H1 (cell line): ENCODE measurements at regions not wholly inside any gene's neighbourhood (a gene's known extent, or its start where the extent isn't known, plus 50 kb on each side); places are given as distances from the start of the nearest gene placed in this dataset.

Experiments used
- CTCF ChIA-PET: fragments of 300-600 bp; sonication (Branson Sonifier 250); formaldehyde crosslinking; loops from one replicate; lab custom pipeline; 2021; ENCODE audit not compliant: partially characterized antibody; lab: Charles Lee
- POLR2A ChIA-PET: fragments of 300-600 bp; sonication (Branson Sonifier 250); formaldehyde crosslinking; loops from one replicate; lab custom pipeline; 2021; ENCODE audit warnings: inconsistent platforms; ENCODE audit not compliant: partially characterized antibody; lab: Charles Lee
- DNase-seq, 2 experiments: peaks; one replicate each; pipeline versions ENCODE4 v3.0.0 to v3.0.0-alpha.2; 2010 to 2022; ENCODE audit warnings: low spot score in 2 of 2, low read depth in 1 of 2, mixed read lengths in 1 of 2
- FAIRE-seq: peaks from 2 replicates; lab custom pipeline; 2011; peaks lifted over from hg19 to GRCh38; lab: Jason Lieb, UNC
- H2AFZ ChIP-seq: 2 replicates; pipeline ENCODE4 v1.8.1; 2012; ENCODE audit warnings: low read length, inconsistent platforms
- H2AK5ac ChIP-seq: 2 replicates; pipeline ENCODE4 v1.6.1; 2013; ENCODE audit warnings: low read depth, low read length
- H2BK120ac ChIP-seq: replicated peaks from 2 replicates; pipeline ENCODE3; 2013; ENCODE audit warnings: low read depth, low read length, inconsistent platforms
- H2BK12ac ChIP-seq: 2 replicates; pipeline ENCODE4 v1.6.1; 2013; ENCODE audit warnings: low read depth, low read length
- H2BK15ac ChIP-seq: 2 replicates; pipeline ENCODE4 v1.6.1; 2013; ENCODE audit warnings: low read length
- H2BK20ac ChIP-seq: 2 replicates; pipeline ENCODE4 v1.6.1; 2013; ENCODE audit warnings: low read length
- H2BK5ac ChIP-seq: 2 replicates; pipeline ENCODE4 v1.6.1; 2013; ENCODE audit warnings: low read depth, low read length
- H3K14ac ChIP-seq: 2 replicates; pipeline ENCODE4 v1.6.1; 2013; ENCODE audit warnings: inconsistent platforms; ENCODE audit not compliant: insufficient read length
- H3K18ac ChIP-seq: 2 replicates; pipeline ENCODE4 v1.6.1; 2013; ENCODE audit warnings: low read length; ENCODE audit errors: extremely low read depth
- H3K23ac ChIP-seq: 2 replicates; pipeline ENCODE4 v1.6.1; 2013; ENCODE audit warnings: inconsistent platforms; ENCODE audit not compliant: insufficient read length
- H3K23me2 ChIP-seq: 2 replicates; pipeline ENCODE4 v1.6.1; 2013; ENCODE audit warnings: low read depth, low read length
- H3K27ac ChIP-seq: 2 replicates; pipeline ENCODE4 v1.6.1; 2011; ENCODE audit warnings: low read depth, low read length, inconsistent platforms
- H3K27me3 ChIP-seq, 4 experiments: replicated peaks in 1 of 4; 1 replicate in 1 of 4; 2 replicates in 3 of 4; pipeline versions ENCODE4 v1.6.1 to v1.8.1; 2011 to 2013; ENCODE audit warnings: low read length in 3 of 4, mild to moderate bottlenecking in 3 of 4, inconsistent platforms in 2 of 4, mixed read lengths in 2 of 4, moderate library complexity in 1 of 4; ENCODE audit not compliant: control insufficient read depth in 3 of 4, insufficient read depth in 3 of 4; ENCODE audit errors: extremely low read depth in 1 of 4
- H3K36me3 ChIP-seq, 4 experiments: 2 replicates each; pipeline versions ENCODE4 v1.6.1 to v1.8.1; 2011 to 2013; ENCODE audit warnings: mild to moderate bottlenecking in 4 of 4, low read length in 3 of 4, moderate library complexity in 2 of 4, control low read depth in 1 of 4, inconsistent platforms in 1 of 4; ENCODE audit not compliant: insufficient read depth in 4 of 4, control insufficient read depth in 2 of 4
- H3K4ac ChIP-seq: replicated peaks from 2 replicates; pipeline ENCODE3; 2013; ENCODE audit warnings: low read length, low read depth, mixed read lengths, inconsistent platforms; ENCODE audit not compliant: insufficient read length
- H3K4me1 ChIP-seq, 4 experiments: replicated peaks in 1 of 4; 1 replicate in 1 of 4; 2 replicates in 3 of 4; pipeline versions ENCODE4 v1.6.1 to v1.8.1; 2011 to 2013; ENCODE audit warnings: low read length in 3 of 4, inconsistent platforms in 2 of 4, mixed read lengths in 1 of 4; ENCODE audit not compliant: insufficient read depth in 4 of 4, control insufficient read depth in 3 of 4
- H3K4me2 ChIP-seq, 2 experiments: 2 replicates each; pipeline versions ENCODE4 v1.6.1 to v1.8.1; 2011 to 2013; ENCODE audit warnings: low read depth in 2 of 2, low read length in 2 of 2, control low read depth in 1 of 2, inconsistent platforms in 1 of 2, mild to moderate bottlenecking in 1 of 2; ENCODE audit not compliant: insufficient read depth in 1 of 2
- H3K4me3 ChIP-seq, 4 experiments: fragments of 200-600, 300-600 bp in 1 of 4; sonication (generic), shearing (Covaris generic), sonication (Bioruptor Twin) in 1 of 4; 2 replicates each; pipeline versions ENCODE4 v1.5.1 to v1.8.1; 2011 to 2016; ENCODE audit warnings: low read length in 4 of 4, low read depth in 3 of 4, control low read depth in 2 of 4, inconsistent platforms in 2 of 4, mild to moderate bottlenecking in 2 of 4, mixed read lengths in 1 of 4, moderate library complexity in 1 of 4; ENCODE audit not compliant: insufficient read depth in 2 of 4; ENCODE audit errors: extremely low read depth in 1 of 4
- H3K56ac ChIP-seq: replicated peaks from 2 replicates; pipeline ENCODE3; 2013; ENCODE audit warnings: low read depth, mild to moderate bottlenecking, mixed read lengths, low read length, inconsistent platforms; ENCODE audit not compliant: insufficient read length
- H3K79me1 ChIP-seq: 2 replicates; pipeline ENCODE4 v1.6.1; 2013; ENCODE audit warnings: low read depth, low read length, control low read depth
- H3K79me2 ChIP-seq, 2 experiments: 2 replicates each; pipeline versions ENCODE4 v1.6.1 to v1.8.1; 2012 to 2013; ENCODE audit warnings: low read length in 2 of 2, mild to moderate bottlenecking in 2 of 2, inconsistent platforms in 1 of 2; ENCODE audit not compliant: insufficient read depth in 2 of 2, control insufficient read depth in 1 of 2
- H3K9ac ChIP-seq, 4 experiments: replicated peaks in 1 of 4; 1 replicate in 1 of 4; 2 replicates in 3 of 4; pipeline versions ENCODE4 v1.6.1 to v1.8.1; 2011 to 2013; ENCODE audit warnings: low read depth in 3 of 4, low read length in 3 of 4, control low read depth in 2 of 4, mild to moderate bottlenecking in 2 of 4, moderate library complexity in 2 of 4, inconsistent platforms in 1 of 4; ENCODE audit errors: extremely low read depth in 1 of 4
- H3K9me3 ChIP-seq, 2 experiments: 2 replicates each; pipeline versions ENCODE4 v1.6.1 to v1.8.1; 2012 to 2013; ENCODE audit warnings: mild to moderate bottlenecking in 2 of 2, moderate library complexity in 2 of 2, control low read depth in 1 of 2, inconsistent platforms in 1 of 2, low read depth in 1 of 2, low read length in 1 of 2, mixed read lengths in 1 of 2; ENCODE audit not compliant: insufficient read depth in 2 of 2
- H4K20me1 ChIP-seq, 2 experiments: replicated peaks in 1 of 2; 2 replicates each; pipeline versions ENCODE3 to v1.8.1; 2011 to 2013; ENCODE audit warnings: inconsistent platforms in 2 of 2, low read length in 2 of 2, mild to moderate bottlenecking in 1 of 2; ENCODE audit not compliant: insufficient read depth in 2 of 2, control insufficient read depth in 1 of 2
- H4K5ac ChIP-seq: 2 replicates; pipeline ENCODE4 v1.6.1; 2013; ENCODE audit warnings: low read length, low read depth, mixed read lengths, inconsistent platforms; ENCODE audit not compliant: insufficient read length
- H4K8ac ChIP-seq: 2 replicates; pipeline ENCODE4 v1.8.0; 2013; ENCODE audit warnings: mild to moderate bottlenecking, moderate library complexity, low read length, inconsistent platforms; ENCODE audit not compliant: insufficient read depth; ENCODE audit errors: extremely low read depth
- H4K91ac ChIP-seq: replicated peaks from 2 replicates; pipeline ENCODE3; 2013; ENCODE audit warnings: low read length, mixed read lengths, inconsistent platforms; ENCODE audit not compliant: insufficient read length
- CBX5 ChIP-seq: fragments of 300-800, 300-1000 bp; sonication (generic); IDR thresholded peaks from 2 replicates; pipeline ENCODE4 v1.7.1; 2016; ENCODE audit warnings: antibody characterized with exemption, low read length, low read depth
- GTF2F1 ChIP-seq: IDR thresholded peaks from 2 replicates; pipeline ENCODE4 v1.6.1; 2012; ENCODE audit warnings: low read depth, low read length, improper control_type of control experiment, borderline replicate concordance
- HDAC6 ChIP-seq: IDR thresholded peaks from one replicate; pipeline ENCODE4 v1.7.1; 2012; ENCODE audit warnings: low read depth, mild to moderate bottlenecking, inconsistent platforms, low read length, moderate library complexity
- KDM1A ChIP-seq: fragments of 200-600, 300-600 bp; sonication (generic); IDR thresholded peaks from 2 replicates; pipeline ENCODE4 v1.7.1; 2016; ENCODE audit warnings: mild to moderate bottlenecking, low read length, borderline replicate concordance
- SAP30 ChIP-seq: fragments of 300-600 bp; sonication (generic); IDR thresholded peaks from 2 replicates; pipeline ENCODE4 v1.7.1; 2012; ENCODE audit warnings: low read length, moderate library complexity, mild to moderate bottlenecking, inconsistent platforms; ENCODE audit not compliant: insufficient read depth, insufficient replicate concordance
- SP1 ChIP-seq: IDR thresholded peaks from 2 replicates; pipeline ENCODE4 v1.6.1; 2011; ENCODE audit warnings: low read depth, low read length
- WGBS, 2 experiments: shearing (Covaris generic) in 1 of 2; methylation state at CpG; one replicate each; pipeline versions ENCODE4 v1.1.6 to v1.1.7; 2013 to 2015; ENCODE audit warnings: low lambda C conversion rate in 2 of 2, mixed read lengths in 2 of 2, inconsistent platforms in 1 of 2, low coverage in 1 of 2, missing lambda C conversion rate in 1 of 2; ENCODE audit not compliant: insufficient replicate concordance in 2 of 2, insufficient coverage in 1 of 2, insufficient read length in 1 of 2; ENCODE audit errors: extremely low coverage in 1 of 2, missing lambda C conversion rate in 1 of 2; 5-methylcytosine and 5-hydroxymethylcytosine counted together

DNA sequence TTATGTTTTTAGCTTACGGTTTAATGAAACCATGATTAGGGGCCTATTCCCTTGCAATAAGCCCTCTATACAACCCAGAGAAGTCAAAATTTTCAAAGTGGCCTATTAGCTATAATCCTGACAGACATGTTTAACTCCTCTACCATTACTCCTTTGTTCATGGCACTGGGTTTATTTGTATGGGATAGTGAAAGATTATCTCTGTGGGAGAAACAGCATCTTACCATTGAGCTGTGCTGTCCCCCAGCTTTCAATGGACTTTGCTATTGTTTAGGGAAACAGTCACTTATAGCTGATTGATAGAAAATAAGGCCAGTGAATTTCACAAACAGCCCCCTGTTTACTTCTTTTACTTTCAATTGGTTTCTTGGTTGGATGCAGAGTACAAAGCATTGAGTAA is 675.2 kb upstream of the GCFC2 start:
- Histone ChIP-seq H4K8ac (no peak overlapping the region), H3K9ac (no peak overlapping the region), H3K4ac (no peak overlapping the region), H2BK120ac (no peak overlapping the region), H2AK5ac (no peak overlapping the region), H3K4me2 (no peak overlapping the region), H3K27me3 (no peaks in the 10 kb centered on the region), H4K5ac (no peak overlapping the region), H2BK12ac (no peak overlapping the region), H3K79me1 (no peaks in the 10 kb centered on the region), H3K36me3 (no peaks in the 10 kb centered on the region), H3K9me3 (no peaks in the 10 kb centered on the region), H4K20me1 (no peaks in the 10 kb centered on the region), H3K4me3 (no peak overlapping the region), H2AFZ (no peak overlapping the region), H2BK5ac (no peak overlapping the region), H3K79me2 (no peaks in the 10 kb centered on the region), H2BK15ac (no peak overlapping the region), H3K4me1 (no peaks in the 10 kb centered on the region), H2BK20ac (no peak overlapping the region), H3K14ac (no peak overlapping the region), H3K23me2 (no peaks in the 10 kb centered on the region), H3K23ac (no peak overlapping the region), H4K91ac (no peak overlapping the region), H3K56ac (no peak overlapping the region), H3K18ac (no peak overlapping the region), H3K27ac (no peak overlapping the region)
- no peak for FAIRE-seq
- CTCF ChIA-PET, result interaction anchor here (1.6 kb wide), 1 partner anchor 11 kb away, joined by 5 read pairs; no protein-coding TSS in a partner anchor
- DNase-seq, result no peak
- WGBS, 2 experiments, result 90% methylated on average over 1 of the region's 1 CpG; no CpG with 5 or more reads in 1 of the 2 experiments
- POLR2A ChIA-PET, result no interaction called here
- TF ChIP-seq HDAC6 (no peak), SP1 (no peak), CBX5 (no peak), KDM1A (no peak), GTF2F1 (no peak), SAP30 (no peak)
